ENCODE measurements at regions not wholly inside any gene's neighbourhood (a gene's known extent, or its start where the extent isn't known, plus 50 kb on each side); places are given as distances from the start of the nearest gene placed in this dataset.

DNA sequence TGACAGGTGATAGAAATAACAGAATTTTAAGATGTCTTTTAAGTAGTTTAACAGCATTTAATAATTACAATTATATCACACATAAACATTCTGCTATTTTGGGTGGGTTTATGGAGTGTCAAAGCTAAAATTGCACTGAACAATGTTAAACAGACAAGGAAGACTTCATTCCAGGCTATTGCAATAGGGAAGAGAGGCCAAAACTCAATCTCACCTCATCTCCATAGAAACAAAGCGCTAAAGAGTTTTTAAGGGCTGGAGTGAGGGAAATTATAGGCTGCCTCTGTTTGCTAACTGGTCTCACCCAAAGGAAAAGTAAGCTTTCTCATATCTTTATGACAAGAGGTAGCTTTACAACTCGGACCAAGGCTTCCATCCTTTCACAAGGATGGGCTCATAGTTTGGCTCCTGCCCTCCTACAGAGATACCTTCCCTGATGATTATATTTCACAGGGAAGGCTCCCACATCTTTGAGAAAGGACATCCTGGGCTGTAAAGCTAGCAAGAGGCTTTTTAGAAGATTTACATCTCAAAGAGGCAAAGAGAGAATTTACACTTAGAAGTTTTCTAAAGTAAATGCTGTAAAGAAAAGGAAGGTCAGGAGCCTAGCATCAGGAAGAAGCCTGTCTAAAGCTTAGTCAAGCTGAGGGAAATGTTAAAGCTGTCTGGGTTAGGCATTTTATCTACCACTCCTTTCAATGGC is 350.2 kb upstream of the IMPG1 start:
- no peak overlapping the region for H3K4me3 ChIP-seq (ENCODE audit: low read depth in 2 of 2, low read length in 2 of 2)
- BruUV-seq (replicated peaks), result no TSS peak
- H3K27ac ChIP-seq (ENCODE audit: low read length), result no peak overlapping the region
- CTCF ChIA-PET, result no interaction called here
- ATAC-seq, result no peak
- H3K4me1 ChIP-seq (ENCODE audit: control insufficient read depth, insufficient read depth, low read length), result no peaks in the 10 kb centered on the region
- H3K36me3 ChIP-seq (ENCODE audit: control insufficient read depth, insufficient read depth, low read length), result no peaks in the 10 kb centered on the region
- TF ChIP-seq POLR2AphosphoS5 (IDR thresholded peaks at IDR 0.05; ENCODE audit: low read depth, low read length), result no peak
- TF ChIP-seq, protein P1, sequence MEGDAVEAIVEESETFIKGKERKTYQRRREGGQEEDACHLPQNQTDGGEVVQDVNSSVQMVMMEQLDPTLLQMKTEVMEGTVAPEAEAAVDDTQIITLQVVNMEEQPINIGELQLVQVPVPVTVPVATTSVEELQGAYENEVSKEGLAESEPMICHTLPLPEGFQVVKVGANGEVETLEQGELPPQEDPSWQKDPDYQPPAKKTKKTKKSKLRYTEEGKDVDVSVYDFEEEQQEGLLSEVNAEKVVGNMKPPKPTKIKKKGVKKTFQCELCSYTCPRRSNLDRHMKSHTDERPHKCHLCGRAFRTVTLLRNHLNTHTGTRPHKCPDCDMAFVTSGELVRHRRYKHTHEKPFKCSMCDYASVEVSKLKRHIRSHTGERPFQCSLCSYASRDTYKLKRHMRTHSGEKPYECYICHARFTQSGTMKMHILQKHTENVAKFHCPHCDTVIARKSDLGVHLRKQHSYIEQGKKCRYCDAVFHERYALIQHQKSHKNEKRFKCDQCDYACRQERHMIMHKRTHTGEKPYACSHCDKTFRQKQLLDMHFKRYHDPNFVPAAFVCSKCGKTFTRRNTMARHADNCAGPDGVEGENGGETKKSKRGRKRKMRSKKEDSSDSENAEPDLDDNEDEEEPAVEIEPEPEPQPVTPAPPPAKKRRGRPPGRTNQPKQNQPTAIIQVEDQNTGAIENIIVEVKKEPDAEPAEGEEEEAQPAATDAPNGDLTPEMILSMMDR (IDR thresholded peaks at IDR 0.05), result no peak
- TF ChIP-seq, protein P2, sequence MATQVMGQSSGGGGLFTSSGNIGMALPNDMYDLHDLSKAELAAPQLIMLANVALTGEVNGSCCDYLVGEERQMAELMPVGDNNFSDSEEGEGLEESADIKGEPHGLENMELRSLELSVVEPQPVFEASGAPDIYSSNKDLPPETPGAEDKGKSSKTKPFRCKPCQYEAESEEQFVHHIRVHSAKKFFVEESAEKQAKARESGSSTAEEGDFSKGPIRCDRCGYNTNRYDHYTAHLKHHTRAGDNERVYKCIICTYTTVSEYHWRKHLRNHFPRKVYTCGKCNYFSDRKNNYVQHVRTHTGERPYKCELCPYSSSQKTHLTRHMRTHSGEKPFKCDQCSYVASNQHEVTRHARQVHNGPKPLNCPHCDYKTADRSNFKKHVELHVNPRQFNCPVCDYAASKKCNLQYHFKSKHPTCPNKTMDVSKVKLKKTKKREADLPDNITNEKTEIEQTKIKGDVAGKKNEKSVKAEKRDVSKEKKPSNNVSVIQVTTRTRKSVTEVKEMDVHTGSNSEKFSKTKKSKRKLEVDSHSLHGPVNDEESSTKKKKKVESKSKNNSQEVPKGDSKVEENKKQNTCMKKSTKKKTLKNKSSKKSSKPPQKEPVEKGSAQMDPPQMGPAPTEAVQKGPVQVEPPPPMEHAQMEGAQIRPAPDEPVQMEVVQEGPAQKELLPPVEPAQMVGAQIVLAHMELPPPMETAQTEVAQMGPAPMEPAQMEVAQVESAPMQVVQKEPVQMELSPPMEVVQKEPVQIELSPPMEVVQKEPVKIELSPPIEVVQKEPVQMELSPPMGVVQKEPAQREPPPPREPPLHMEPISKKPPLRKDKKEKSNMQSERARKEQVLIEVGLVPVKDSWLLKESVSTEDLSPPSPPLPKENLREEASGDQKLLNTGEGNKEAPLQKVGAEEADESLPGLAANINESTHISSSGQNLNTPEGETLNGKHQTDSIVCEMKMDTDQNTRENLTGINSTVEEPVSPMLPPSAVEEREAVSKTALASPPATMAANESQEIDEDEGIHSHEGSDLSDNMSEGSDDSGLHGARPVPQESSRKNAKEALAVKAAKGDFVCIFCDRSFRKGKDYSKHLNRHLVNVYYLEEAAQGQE (IDR thresholded peaks at IDR 0.05; ENCODE audit: insufficient read depth in 1 of 2, low read depth in 2 of 2, low read length in 1 of 2), result no peak
- TF ChIP-seq TCF7L2 (IDR thresholded peaks at IDR 0.05; ENCODE audit: low read depth, low read length), result no peak
- TF ChIP-seq SIN3A (IDR thresholded peaks at IDR 0.05; ENCODE audit: borderline replicate concordance, insufficient read depth, low read depth, low read length), result no peak
- POLR2A ChIA-PET, result no interaction called here
- in situ Hi-C loops (cut with HindIII; ENCODE audit: low pct_unique_long_range_greater_than_20kb, low sequenced_read_pairs) (no loop called here), intact Hi-C loops (cut with micrococcal nuclease; ENCODE audit: unreplicated experiment) (no loop called here)
- H3K27me3 ChIP-seq (ENCODE audit: control insufficient read depth, insufficient read depth, low read length), result no peaks in the 10 kb centered on the region
- no peaks in the 10 kb centered on the region for H3K9me3 ChIP-seq (ENCODE audit: control insufficient read depth, insufficient read depth, low read depth, low read length)
- DNase-seq (ENCODE audit: low read depth, low spot score), result no peak

DNA sequence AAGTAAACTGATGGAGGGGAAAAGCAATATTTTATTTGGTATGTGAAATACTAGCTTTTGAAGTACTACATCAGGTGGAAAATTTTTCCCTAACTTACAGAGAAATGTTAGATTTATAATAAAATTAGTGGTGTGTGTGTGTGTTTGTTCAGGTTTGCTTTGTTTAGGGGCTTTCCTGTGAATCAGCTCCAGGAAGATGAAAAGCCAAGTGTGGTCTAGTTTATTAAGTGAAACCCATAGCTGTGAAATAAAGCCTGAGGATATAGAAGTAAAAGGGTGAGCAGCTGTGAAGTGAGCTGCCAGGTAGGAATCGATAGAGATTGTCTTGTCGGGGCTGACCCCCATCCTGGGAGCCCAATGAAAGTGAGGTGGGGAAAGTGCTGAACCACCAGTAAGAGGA is 347.6 kb upstream of the IMPG1 start:
- in situ Hi-C loops (cut with HindIII; ENCODE audit: low pct_unique_long_range_greater_than_20kb, low sequenced_read_pairs), result no loop called here
- intact Hi-C loops (cut with micrococcal nuclease; ENCODE audit: unreplicated experiment), result no loop called here
- ChIA-PET POLR2A (interaction anchor here (0.5 kb wide), 1 partner anchor 530 kb away, joined by 3 read pairs; no protein-coding TSS in a partner anchor), CTCF (no interaction called here)
- no TSS peak for BruUV-seq (replicated peaks)
- no peaks in the 10 kb centered on the region for H3K9me3 ChIP-seq (ENCODE audit: control insufficient read depth, insufficient read depth, low read depth, low read length)
- TF ChIP-seq, protein P1 (IDR thresholded peaks at IDR 0.05), result no peak
- no peaks in the 10 kb centered on the region for H3K4me1 ChIP-seq (ENCODE audit: control insufficient read depth, insufficient read depth, low read length)
- ATAC-seq (no peak), DNase-seq (ENCODE audit: low read depth, low spot score) (no peak)
- H3K36me3 ChIP-seq (ENCODE audit: control insufficient read depth, insufficient read depth, low read length), result no peaks in the 10 kb centered on the region
- no peak overlapping the region for H3K27ac ChIP-seq (ENCODE audit: low read length)
- no peak overlapping the region for H3K4me3 ChIP-seq (ENCODE audit: low read depth in 2 of 2, low read length in 2 of 2)
- H3K27me3 ChIP-seq (ENCODE audit: control insufficient read depth, insufficient read depth, low read length), result no peaks in the 10 kb centered on the region

Data from Panc1 (cell line).